ENCODE measurements at regions not wholly inside any gene's neighbourhood (a gene's known extent, or its start where the extent isn't known, plus 50 kb on each side); places are given as distances from the start of the nearest gene placed in this dataset.

GRCh38 chr6:6798448-6798860 is 209.9 kb downstream of the LY86 start:
- no peak for DNase-seq (ENCODE audit: low read depth, low spot score)
- Mint-ChIP-seq H3K4me3 (no peak overlapping the region), H3K9me3 (peaks cover 2% of the 10 kb centered on the region), H3K27ac (ENCODE audit: unreplicated experiment) (no peak overlapping the region), H3K36me3 (ENCODE audit: low read depth) (no peaks in the 10 kb centered on the region), H3K27me3 (ENCODE audit: low read depth) (no peaks in the 10 kb centered on the region), H3K4me1 (no peaks in the 10 kb centered on the region)
- TF ChIP-seq, protein P1, sequence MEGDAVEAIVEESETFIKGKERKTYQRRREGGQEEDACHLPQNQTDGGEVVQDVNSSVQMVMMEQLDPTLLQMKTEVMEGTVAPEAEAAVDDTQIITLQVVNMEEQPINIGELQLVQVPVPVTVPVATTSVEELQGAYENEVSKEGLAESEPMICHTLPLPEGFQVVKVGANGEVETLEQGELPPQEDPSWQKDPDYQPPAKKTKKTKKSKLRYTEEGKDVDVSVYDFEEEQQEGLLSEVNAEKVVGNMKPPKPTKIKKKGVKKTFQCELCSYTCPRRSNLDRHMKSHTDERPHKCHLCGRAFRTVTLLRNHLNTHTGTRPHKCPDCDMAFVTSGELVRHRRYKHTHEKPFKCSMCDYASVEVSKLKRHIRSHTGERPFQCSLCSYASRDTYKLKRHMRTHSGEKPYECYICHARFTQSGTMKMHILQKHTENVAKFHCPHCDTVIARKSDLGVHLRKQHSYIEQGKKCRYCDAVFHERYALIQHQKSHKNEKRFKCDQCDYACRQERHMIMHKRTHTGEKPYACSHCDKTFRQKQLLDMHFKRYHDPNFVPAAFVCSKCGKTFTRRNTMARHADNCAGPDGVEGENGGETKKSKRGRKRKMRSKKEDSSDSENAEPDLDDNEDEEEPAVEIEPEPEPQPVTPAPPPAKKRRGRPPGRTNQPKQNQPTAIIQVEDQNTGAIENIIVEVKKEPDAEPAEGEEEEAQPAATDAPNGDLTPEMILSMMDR (conservative IDR thresholded peaks at IDR 0.05), result no peak

GRCh38 chr6:6801005-6801335 is 212.4 kb downstream of the LY86 start:
- H3K36me3 Mint-ChIP-seq (ENCODE audit: low read depth), result no peaks in the 10 kb centered on the region
- H3K4me1 Mint-ChIP-seq, result no peaks in the 10 kb centered on the region
- H3K9me3 Mint-ChIP-seq, result no peaks in the 10 kb centered on the region
- H3K4me3 Mint-ChIP-seq, result no peak overlapping the region
- TF ChIP-seq, protein P1 (conservative IDR thresholded peaks at IDR 0.05), result no peak
- H3K27me3 Mint-ChIP-seq (ENCODE audit: low read depth), result no peaks in the 10 kb centered on the region
- H3K27ac Mint-ChIP-seq (ENCODE audit: unreplicated experiment), result no peak overlapping the region
- no peak for DNase-seq (ENCODE audit: low read depth, low spot score)

- Mint-ChIP-seq H3K36me3 (ENCODE audit: low read depth) (no peaks in the 10 kb centered on the region), H3K9me3 (no peaks in the 10 kb centered on the region), H3K27me3 (ENCODE audit: low read depth) (no peaks in the 10 kb centered on the region), H3K27ac (ENCODE audit: unreplicated experiment) (no peak overlapping the region), H3K4me3 (no peak overlapping the region), H3K4me1 (peaks cover 4% of the 10 kb centered on the region)
- no peak for DNase-seq (ENCODE audit: low read depth, low spot score)
- TF ChIP-seq, protein P1 (conservative IDR thresholded peaks at IDR 0.05), result no peak
These were observed 213.2 kb downstream of the LY86 start for GRCh38 chr6:6801635-6802218.

GRCh38 chr6:6803180-6803977 is 214.9 kb downstream of the LY86 start:
- peaks cover 4% of the 10 kb centered on the region for H3K4me1 Mint-ChIP-seq
- H3K9me3 Mint-ChIP-seq, result no peaks in the 10 kb centered on the region
- H3K4me3 Mint-ChIP-seq, result no peak overlapping the region
- TF ChIP-seq, protein P1 (conservative IDR thresholded peaks at IDR 0.05), result no peak
- peak overlapping the region; percentile 86 for H3K27ac Mint-ChIP-seq (ENCODE audit: unreplicated experiment)
- H3K36me3 Mint-ChIP-seq (ENCODE audit: low read depth), result no peaks in the 10 kb centered on the region
- no peak for DNase-seq (ENCODE audit: low read depth, low spot score)
- no peaks in the 10 kb centered on the region for H3K27me3 Mint-ChIP-seq (ENCODE audit: low read depth)

DNA sequence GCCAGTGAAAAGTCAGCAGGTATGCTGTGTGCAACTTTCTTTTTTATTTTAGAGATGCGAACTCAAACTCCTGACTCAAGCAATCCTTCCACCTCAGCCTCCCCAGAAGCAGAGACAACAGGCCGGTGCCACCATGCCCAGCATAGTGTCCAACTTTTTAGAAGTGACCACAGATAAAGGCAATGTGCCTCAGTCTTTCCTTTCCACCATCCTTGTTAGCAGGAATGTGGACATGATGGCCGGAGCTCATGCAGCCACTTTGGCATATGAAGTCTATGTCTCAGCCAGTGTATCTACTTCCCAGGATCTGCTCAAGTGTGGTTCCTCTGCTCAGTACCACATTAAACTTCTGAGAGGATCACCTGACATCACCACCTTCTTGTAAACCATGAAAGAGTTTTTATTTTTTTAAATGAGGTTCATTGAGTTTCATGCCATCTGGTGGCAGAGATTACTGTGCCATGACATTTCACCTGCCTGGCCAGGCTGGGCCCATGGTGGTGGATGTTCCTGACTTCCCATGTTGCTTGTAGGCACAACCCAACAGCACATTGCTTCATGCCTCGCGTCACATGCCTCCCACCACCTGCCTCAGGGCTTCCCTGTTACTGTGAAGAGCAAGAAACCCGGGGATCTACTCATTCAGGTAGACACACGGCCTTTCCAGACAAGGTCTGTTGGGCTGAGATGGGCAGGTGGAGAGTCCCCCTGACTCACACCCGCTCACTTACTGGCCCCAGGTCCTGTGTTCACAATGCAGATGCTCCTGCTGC is 216.5 kb downstream of the LY86 start:
- Mint-ChIP-seq H3K27ac (ENCODE audit: unreplicated experiment) (no peak overlapping the region), H3K4me3 (no peak overlapping the region), H3K27me3 (ENCODE audit: low read depth) (peaks cover 3% of the 10 kb centered on the region), H3K4me1 (peaks cover 4% of the 10 kb centered on the region), H3K36me3 (ENCODE audit: low read depth) (no peaks in the 10 kb centered on the region), H3K9me3 (no peaks in the 10 kb centered on the region)
- TF ChIP-seq, protein P1 (conservative IDR thresholded peaks at IDR 0.05), result no peak
- DNase-seq (ENCODE audit: low read depth, low spot score), result no peak
